GM12875 (cell line): ENCODE measurements at regions not wholly inside any gene's neighbourhood (a gene's known extent, or its start where the extent isn't known, plus 50 kb on each side); places are given as distances from the start of the nearest gene placed in this dataset.

Experiments
- H3K4me3 ChIP-seq: one replicate; pipeline ENCODE4 v1.5.1; 2011; ENCODE audit warnings: low read depth, low read length, control low read depth
- TF ChIP-seq, protein P1 (sequence below): IDR thresholded peaks from 2 replicates; pipeline ENCODE4 v1.5.1; 2011; ENCODE audit warnings: low read depth, mild to moderate bottlenecking, control low read depth, inconsistent platforms, low read length, moderate library complexity, borderline replicate concordance; ENCODE audit not compliant: insufficient read depth

- TF ChIP-seq, protein P1, sequence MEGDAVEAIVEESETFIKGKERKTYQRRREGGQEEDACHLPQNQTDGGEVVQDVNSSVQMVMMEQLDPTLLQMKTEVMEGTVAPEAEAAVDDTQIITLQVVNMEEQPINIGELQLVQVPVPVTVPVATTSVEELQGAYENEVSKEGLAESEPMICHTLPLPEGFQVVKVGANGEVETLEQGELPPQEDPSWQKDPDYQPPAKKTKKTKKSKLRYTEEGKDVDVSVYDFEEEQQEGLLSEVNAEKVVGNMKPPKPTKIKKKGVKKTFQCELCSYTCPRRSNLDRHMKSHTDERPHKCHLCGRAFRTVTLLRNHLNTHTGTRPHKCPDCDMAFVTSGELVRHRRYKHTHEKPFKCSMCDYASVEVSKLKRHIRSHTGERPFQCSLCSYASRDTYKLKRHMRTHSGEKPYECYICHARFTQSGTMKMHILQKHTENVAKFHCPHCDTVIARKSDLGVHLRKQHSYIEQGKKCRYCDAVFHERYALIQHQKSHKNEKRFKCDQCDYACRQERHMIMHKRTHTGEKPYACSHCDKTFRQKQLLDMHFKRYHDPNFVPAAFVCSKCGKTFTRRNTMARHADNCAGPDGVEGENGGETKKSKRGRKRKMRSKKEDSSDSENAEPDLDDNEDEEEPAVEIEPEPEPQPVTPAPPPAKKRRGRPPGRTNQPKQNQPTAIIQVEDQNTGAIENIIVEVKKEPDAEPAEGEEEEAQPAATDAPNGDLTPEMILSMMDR = no peak
Observed at GRCh38 chr17:36743130-36743529, 141.7 kb downstream of the MRM1 start.

DNA sequence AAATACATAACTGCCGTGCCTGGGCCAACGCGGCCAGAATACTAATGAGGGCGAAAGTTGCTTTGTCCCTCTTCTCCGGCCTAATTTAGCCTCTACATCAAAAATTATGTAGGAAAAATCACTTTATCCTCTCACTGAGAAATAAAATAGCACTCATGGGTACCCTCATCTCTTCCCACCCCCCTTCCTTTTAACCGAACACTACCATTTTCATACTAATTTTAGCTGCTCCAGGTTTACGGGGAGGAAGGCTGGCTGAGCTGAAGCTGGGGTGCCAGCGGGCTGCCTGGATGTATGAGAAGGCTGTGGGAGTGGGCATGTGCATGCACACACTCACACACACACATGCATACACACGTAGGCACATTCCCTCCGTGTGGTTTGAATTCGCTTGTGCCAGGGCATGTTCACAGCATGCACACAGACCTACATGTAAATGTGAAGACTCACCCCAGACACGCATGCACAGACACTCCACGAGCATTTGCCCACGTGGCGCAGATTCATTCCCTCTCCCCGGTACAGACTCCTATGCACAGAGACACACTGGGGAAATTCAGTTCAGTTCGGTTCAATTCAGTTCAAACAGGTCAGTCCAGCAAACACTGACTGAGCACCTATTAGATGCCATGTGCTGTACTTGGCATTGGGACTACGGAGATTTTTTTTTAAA is 145.1 kb downstream of the MRM1 start:
- TF ChIP-seq, protein P1 = no peak
- no peak overlapping the region for H3K4me3 ChIP-seq

More at GRCh38 chr17:36743130-36743529, 141.7 kb downstream of the MRM1 start:
- H3K4me3 ChIP-seq = no peak overlapping the region

DNA sequence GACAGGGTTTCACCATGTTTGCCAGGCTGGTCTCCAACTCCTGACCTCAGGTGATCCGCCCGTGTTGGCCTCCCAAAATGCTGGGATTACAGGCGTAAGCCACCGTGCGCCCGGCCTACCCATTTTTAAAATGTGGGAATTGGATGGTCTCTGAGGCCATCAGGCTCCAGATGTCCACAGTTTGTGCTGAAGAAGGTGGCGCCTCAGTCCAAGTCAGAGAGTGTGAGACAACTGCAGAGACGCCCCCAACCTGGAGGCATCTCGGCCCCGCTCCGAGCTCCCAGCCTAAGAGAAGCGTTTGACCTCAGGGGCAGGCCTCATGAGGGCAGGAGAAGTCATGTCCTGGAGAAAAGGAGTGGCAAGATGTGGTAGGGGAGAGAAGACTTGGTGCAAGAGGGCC is 146.5 kb downstream of the MRM1 start:
- TF ChIP-seq, protein P1 = no peak
- no peak overlapping the region for H3K4me3 ChIP-seq

GRCh38 chr17:36748272-36748671 is 146.9 kb downstream of the MRM1 start:
- TF ChIP-seq, protein P1 = no peak
- H3K4me3 ChIP-seq = no peak overlapping the region

DNA sequence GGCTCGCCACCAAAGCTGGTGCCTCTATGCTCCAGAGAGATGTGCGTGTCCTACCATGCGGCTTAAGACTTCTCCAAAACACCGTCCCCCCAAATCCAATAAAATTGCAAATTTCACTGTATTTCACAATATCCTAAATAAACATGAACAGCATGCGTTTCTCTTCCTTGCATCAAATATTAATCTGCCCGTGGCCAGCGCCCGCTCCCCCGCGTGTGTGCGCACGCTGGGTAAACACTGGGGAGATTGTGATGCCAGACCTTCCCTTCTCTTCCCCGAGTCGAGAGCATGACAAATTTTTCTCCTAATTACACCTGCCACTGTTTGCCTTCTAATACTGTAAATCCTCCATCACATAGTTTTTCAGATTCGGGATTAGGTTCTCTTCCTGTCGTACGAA is 148.1 kb downstream of the MRM1 start:
- TF ChIP-seq, protein P1 = no peak
- H3K4me3 ChIP-seq = no peak overlapping the region

DNA sequence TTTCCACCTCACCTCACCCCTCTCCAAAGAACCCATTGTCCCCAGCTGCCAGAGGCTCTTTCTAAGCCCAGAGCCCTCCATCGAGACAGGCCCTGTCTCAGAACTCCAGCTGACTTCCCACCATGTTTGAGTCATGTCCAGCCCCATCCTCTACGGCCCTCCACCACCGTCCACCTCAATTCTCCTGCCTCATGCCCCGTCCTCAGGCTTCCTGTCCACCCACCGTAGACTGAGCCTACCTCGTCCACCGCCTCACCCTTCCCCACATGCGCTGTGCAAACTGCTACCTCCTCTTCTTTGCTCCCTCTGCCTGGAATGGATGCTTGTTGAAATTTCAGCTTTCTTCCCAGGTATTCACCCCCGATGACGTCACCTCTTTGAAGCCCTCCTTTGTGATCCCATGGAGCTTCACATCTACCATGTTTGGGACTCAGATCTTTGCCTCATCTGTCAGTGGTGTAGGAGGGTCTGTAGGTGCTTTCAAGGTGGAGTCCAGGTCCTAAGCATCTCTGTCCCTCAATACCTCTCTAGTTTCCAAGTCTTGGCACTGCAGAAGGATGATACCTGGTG is 149.0 kb downstream of the MRM1 start:
- H3K4me3 ChIP-seq = no peak overlapping the region
- TF ChIP-seq, protein P1 = no peak
